H9 (cell line): ENCODE measurements at regions not wholly inside any gene's neighbourhood (a gene's known extent, or its start where the extent isn't known, plus 50 kb on each side); places are given as distances from the start of the nearest gene placed in this dataset.

ENCODE experiments used
- DNase-seq: peaks from one replicate; pipeline ENCODE4 v3.0.0-alpha.2; 2017
- H2AFZ ChIP-seq: one replicate; pipeline ENCODE4 v1.6.1; 2013; ENCODE audit warnings: mild to moderate bottlenecking, low read length, control low read depth, moderate library complexity
- H2AK5ac ChIP-seq: 2 replicates; pipeline ENCODE4 v1.6.1; 2013; ENCODE audit warnings: low read length, control low read depth, mixed read lengths; ENCODE audit not compliant: insufficient read length
- H2BK120ac ChIP-seq: one replicate; pipeline ENCODE4 v1.6.1; 2013; ENCODE audit warnings: low read depth, mild to moderate bottlenecking, low read length, control low read depth, inconsistent platforms; ENCODE audit not compliant: poor library complexity, severe bottlenecking
- H2BK12ac ChIP-seq: 2 replicates; pipeline ENCODE4 v1.6.1; 2013; ENCODE audit warnings: low read length, control low read depth, mixed read lengths, low read depth; ENCODE audit not compliant: insufficient read length
- H2BK15ac ChIP-seq: 2 replicates; pipeline ENCODE4 v1.6.1; 2013; ENCODE audit warnings: low read depth, low read length, control low read depth
- H2BK20ac ChIP-seq: one replicate; pipeline ENCODE4 v1.6.1; 2013; ENCODE audit warnings: low read depth, mild to moderate bottlenecking, low read length, control low read depth, inconsistent platforms; ENCODE audit not compliant: poor library complexity, severe bottlenecking
- H2BK5ac ChIP-seq: 2 replicates; pipeline ENCODE4 v1.6.1; 2013; ENCODE audit warnings: low read length, control low read depth, mixed read lengths; ENCODE audit not compliant: insufficient read length
- H3K14ac ChIP-seq: 2 replicates; pipeline ENCODE4 v1.6.1; 2013; ENCODE audit warnings: low read length, control low read depth; ENCODE audit not compliant: insufficient read depth
- H3K18ac ChIP-seq: 2 replicates; pipeline ENCODE4 v1.6.1; 2013; ENCODE audit warnings: low read depth, mild to moderate bottlenecking, mixed read lengths, low read length, control low read depth; ENCODE audit not compliant: insufficient read length
- H3K23ac ChIP-seq: 2 replicates; pipeline ENCODE4 v1.6.1; 2013; ENCODE audit warnings: low read length, control low read depth, mixed read lengths, low read depth; ENCODE audit not compliant: insufficient read length
- H3K23me2 ChIP-seq: 2 replicates; pipeline ENCODE4 v1.6.1; 2013; ENCODE audit warnings: low read depth, mild to moderate bottlenecking, mixed read lengths, low read length, control low read depth; ENCODE audit not compliant: insufficient read length, poor library complexity, severe bottlenecking
- H3K27ac ChIP-seq: 2 replicates; pipeline ENCODE4 v1.5.1; 2013; ENCODE audit warnings: low read length, control low read depth, mixed read lengths, low read depth; ENCODE audit not compliant: insufficient read length
- H3K27me3 ChIP-seq: 2 replicates; pipeline ENCODE4 v1.6.1; 2013; ENCODE audit warnings: low read length, control low read depth, inconsistent platforms; ENCODE audit not compliant: insufficient read depth
- H3K4ac ChIP-seq: 2 replicates; pipeline ENCODE4 v1.6.1; 2013; ENCODE audit warnings: low read depth, mild to moderate bottlenecking, control low read depth, inconsistent platforms, low read length, moderate library complexity
- H3K4me1 ChIP-seq: 2 replicates; pipeline ENCODE4 v1.6.1; 2013; ENCODE audit warnings: low read length, control low read depth, inconsistent platforms; ENCODE audit not compliant: insufficient read depth
- H3K4me2 ChIP-seq: 2 replicates; pipeline ENCODE4 v1.6.1; 2013; ENCODE audit warnings: low read length, control low read depth, mixed read lengths; ENCODE audit not compliant: insufficient read length, insufficient read depth
- H3K56ac ChIP-seq: 2 replicates; pipeline ENCODE4 v1.6.1; 2013; ENCODE audit warnings: low read depth, mild to moderate bottlenecking, mixed read lengths, low read length, control low read depth; ENCODE audit not compliant: insufficient read length
- H3K79me1 ChIP-seq: 2 replicates; pipeline ENCODE4 v1.6.1; 2013; ENCODE audit warnings: low read depth, mild to moderate bottlenecking, moderate library complexity, low read length, control low read depth, inconsistent platforms; ENCODE audit not compliant: insufficient read depth, poor library complexity, severe bottlenecking
- H3K79me2 ChIP-seq: 2 replicates; pipeline ENCODE4 v1.6.1; 2013; ENCODE audit warnings: low read length, control low read depth, inconsistent platforms; ENCODE audit not compliant: insufficient read depth
- H3K9ac ChIP-seq: 2 replicates; pipeline ENCODE4 v1.6.1; 2013; ENCODE audit warnings: low read length, control low read depth, mixed read lengths; ENCODE audit not compliant: insufficient read length; ENCODE audit errors: extremely low read depth
- H3K9me3 ChIP-seq: one replicate; pipeline ENCODE4 v1.6.1; 2013; ENCODE audit warnings: low read depth, low read length, inconsistent platforms; ENCODE audit not compliant: control insufficient read depth
- H3T11ph ChIP-seq: one replicate; pipeline ENCODE4 v1.6.1; 2013; ENCODE audit warnings: mild to moderate bottlenecking, low read length, control low read depth, inconsistent platforms
- H4K20me1 ChIP-seq: one replicate; pipeline ENCODE4 v1.6.1; 2013; ENCODE audit not compliant: control insufficient read depth, insufficient read length, insufficient read depth
- H4K5ac ChIP-seq: 2 replicates; pipeline ENCODE4 v1.6.1; 2013; ENCODE audit warnings: low read depth, mild to moderate bottlenecking, mixed read lengths, low read length, control low read depth; ENCODE audit not compliant: insufficient read length
- H4K8ac ChIP-seq: replicated peaks from 2 replicates; pipeline ENCODE4 v1.6.1; 2013; ENCODE audit warnings: low read length, control low read depth, mixed read lengths, low read depth; ENCODE audit not compliant: insufficient read length
- H4K91ac ChIP-seq: 2 replicates; pipeline ENCODE4 v1.6.1; 2013; ENCODE audit warnings: low read depth, mild to moderate bottlenecking, moderate library complexity, mixed read lengths, low read length, control low read depth; ENCODE audit not compliant: insufficient read length
- H3K27ac Mint-ChIP-seq, 3 experiments: 2 replicates in 2 of 3; 3 replicates in 1 of 3; pipeline ENCODE4 v1.8.0; 2020 to 2021; ENCODE audit warnings: mixed read lengths in 3 of 3, mild to moderate bottlenecking in 1 of 3, moderate library complexity in 1 of 3
- H3K27me3 Mint-ChIP-seq: 2 replicates; pipeline ENCODE4 v1.8.0; 2021; ENCODE audit warnings: low read depth, mild to moderate bottlenecking, moderate library complexity, mixed read lengths
- H3K36me3 Mint-ChIP-seq, 3 experiments: 2 replicates in 2 of 3; 3 replicates in 1 of 3; pipeline ENCODE4 v1.8.0; 2020 to 2021; ENCODE audit warnings: low read depth in 3 of 3, mixed read lengths in 3 of 3; ENCODE audit not compliant: insufficient read depth in 1 of 3
- H3K4me1 Mint-ChIP-seq, 2 experiments: 2 replicates each; pipeline ENCODE4 v1.8.0; 2020; ENCODE audit warnings: mixed read lengths in 2 of 2
- H3K4me3 Mint-ChIP-seq, 2 experiments: 2 replicates in 1 of 2; 3 replicates in 1 of 2; pipeline ENCODE4 v1.8.0; 2020 to 2021; ENCODE audit warnings: mild to moderate bottlenecking in 2 of 2, mixed read lengths in 2 of 2, moderate library complexity in 1 of 2
- H3K9me3 Mint-ChIP-seq, 2 experiments: 2 replicates in 1 of 2; 3 replicates in 1 of 2; pipeline ENCODE4 v1.8.0; 2020; ENCODE audit warnings: mild to moderate bottlenecking in 2 of 2, mixed read lengths in 2 of 2, moderate library complexity in 1 of 2
- CTCF ChIP-seq: fragments of 200-600 bp; sonication (generic); conservative IDR thresholded peaks from 3 replicates; pipeline ENCODE4 v1.8.0; 2021; ENCODE audit warnings: antibody characterized with exemption, mild to moderate bottlenecking
- WGBS: extraction: QIAGEN DNeasy Blood & Tissue Kit; methylation state at CpG from one replicate; pipeline ENCODE4 v1.1.7; 2013; ENCODE audit warnings: missing lambda C conversion rate, low lambda C conversion rate, mixed read lengths; ENCODE audit not compliant: insufficient read length; ENCODE audit errors: extremely low coverage; 5-methylcytosine and 5-hydroxymethylcytosine counted together

- H2BK15ac ChIP-seq: no peak overlapping the region
- no peaks in the 10 kb centered on the region for H3K4me1 Mint-ChIP-seq
- H2BK5ac ChIP-seq: no peak overlapping the region
- no peaks in the 10 kb centered on the region; the same call in 1 of the 2 replicates for H3K79me2 ChIP-seq
- H3K9me3 ChIP-seq: no peaks in the 10 kb centered on the region
- no peak overlapping the region for H3K23ac ChIP-seq
- H2BK12ac ChIP-seq: no peak overlapping the region
- no peaks in the 10 kb centered on the region for H3K27me3 Mint-ChIP-seq
- no peaks in the 10 kb centered on the region for H4K20me1 ChIP-seq
- H3K14ac ChIP-seq: no peak overlapping the region
- no peak overlapping the region for H3K27ac ChIP-seq
- no peak overlapping the region for H2AFZ ChIP-seq
- H3K4ac ChIP-seq: no peak overlapping the region
- no peaks in the 10 kb centered on the region for H3K36me3 Mint-ChIP-seq
- H3K27ac Mint-ChIP-seq: no peak overlapping the region
- DNase-seq: no peak
- TF ChIP-seq CTCF: no peak
- no peaks in the 10 kb centered on the region for H3K27me3 ChIP-seq
- no peak overlapping the region for H4K8ac ChIP-seq
- H3K23me2 ChIP-seq: no peaks in the 10 kb centered on the region
- H3K4me3 Mint-ChIP-seq: no peak overlapping the region
- WGBS: no CpG with 5 or more reads among the region's 2 CpGs
- no peak overlapping the region for H2BK120ac ChIP-seq
- no peaks in the 10 kb centered on the region for H3K79me1 ChIP-seq
- no peak overlapping the region for H2AK5ac ChIP-seq
- no peak overlapping the region for H2BK20ac ChIP-seq
- H3K9ac ChIP-seq: no peak overlapping the region
- no peaks in the 10 kb centered on the region for H3K4me1 ChIP-seq
- H3K9me3 Mint-ChIP-seq: no peaks in the 10 kb centered on the region; a peak in 1 of 5 replicates
- H3K56ac ChIP-seq: no peak overlapping the region
- no peak overlapping the region for H3T11ph ChIP-seq
- no peak overlapping the region for H3K4me2 ChIP-seq
- no peak overlapping the region for H4K5ac ChIP-seq
- no peak overlapping the region for H4K91ac ChIP-seq
- H3K18ac ChIP-seq: no peak overlapping the region
These were observed 959.6 kb upstream of the NOVA1 start for GRCh38 chr14:27557445-27557844.
